ENCODE measurements at regions not wholly inside any gene's neighbourhood (a gene's known extent, or its start where the extent isn't known, plus 50 kb on each side); places are given as distances from the start of the nearest gene placed in this dataset.

DNA sequence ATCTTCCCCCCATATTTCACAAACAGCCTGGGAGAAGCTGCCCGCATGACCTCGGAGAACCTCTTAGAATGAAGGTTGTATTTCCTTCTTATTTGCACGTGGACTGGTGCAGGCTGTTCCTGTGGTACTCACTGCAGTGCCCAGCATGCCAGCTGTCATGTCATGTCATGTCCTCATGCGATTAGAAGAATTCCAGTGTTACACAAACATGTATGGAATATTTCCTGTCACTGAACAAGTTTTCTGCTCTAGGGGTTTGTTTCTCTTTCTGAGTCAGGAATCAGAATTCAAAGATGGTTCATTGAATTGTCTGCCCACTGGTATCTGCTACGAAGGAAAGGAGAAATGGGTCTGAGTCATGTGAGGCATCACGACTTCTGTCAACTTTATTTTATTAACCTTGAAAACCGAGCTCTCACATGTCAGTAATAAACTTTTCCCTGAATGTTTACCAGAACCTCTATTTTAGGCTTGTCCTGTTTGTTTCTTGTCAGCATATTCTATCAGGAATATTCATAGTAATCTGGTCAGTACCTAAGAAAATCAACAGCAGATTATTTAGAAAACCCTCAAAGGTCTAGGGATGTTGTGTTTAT lies 415.6 kb downstream of the GADD45G start:
- no peak for TF ChIP-seq FOXP2 (optimal IDR thresholded peaks at IDR 0.05; ENCODE audit: control extremely low read depth, extremely low read length, insufficient read depth)
- TF ChIP-seq POLR2AphosphoS5 (IDR thresholded peaks at IDR 0.05; ENCODE audit: borderline replicate concordance, low read depth, low read length), result no peak
- no peak for TF ChIP-seq EZH2 (IDR thresholded peaks at IDR 0.05)
